ENCODE measurements at regions not wholly inside any gene's neighbourhood (a gene's known extent, or its start where the extent isn't known, plus 50 kb on each side); places are given as distances from the start of the nearest gene placed in this dataset.

GRCh38 chr13:30000370-30000765, 150.0 kb upstream of the UBL3 start:
- TF ChIP-seq CTCF (IDR thresholded peaks at IDR 0.05; ENCODE audit: insufficient read depth, low read depth, low read length) = no peak
- TF ChIP-seq EZH2 (IDR thresholded peaks at IDR 0.05; ENCODE audit: insufficient read depth, low read length) = no peak

Measured in astrocyte (in vitro differentiated cells and primary cell).